ENCODE measurements at regions not wholly inside any gene's neighbourhood (a gene's known extent, or its start where the extent isn't known, plus 50 kb on each side); places are given as distances from the start of the nearest gene placed in this dataset.

DNA sequence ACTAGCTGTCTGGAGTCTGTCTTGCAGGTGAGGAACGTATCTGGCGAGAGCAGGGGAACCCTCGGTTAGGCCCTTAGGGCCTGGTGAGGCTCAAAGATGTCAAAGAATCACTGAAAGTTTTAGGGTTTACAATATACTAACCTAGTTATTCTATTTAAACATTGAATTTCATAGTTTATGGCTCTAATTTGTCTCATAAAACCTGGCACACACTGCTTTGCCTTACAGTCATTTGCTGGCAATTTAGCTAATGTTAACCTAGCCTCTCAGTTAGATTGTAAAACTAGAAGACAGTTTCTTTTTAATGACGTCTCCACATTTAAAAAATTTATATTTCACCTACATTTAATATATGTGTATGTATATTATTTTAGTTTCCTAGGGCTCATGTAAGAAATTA is 89.6 kb upstream of the DOCK10 start:
- no peak for DNase-seq

DNA sequence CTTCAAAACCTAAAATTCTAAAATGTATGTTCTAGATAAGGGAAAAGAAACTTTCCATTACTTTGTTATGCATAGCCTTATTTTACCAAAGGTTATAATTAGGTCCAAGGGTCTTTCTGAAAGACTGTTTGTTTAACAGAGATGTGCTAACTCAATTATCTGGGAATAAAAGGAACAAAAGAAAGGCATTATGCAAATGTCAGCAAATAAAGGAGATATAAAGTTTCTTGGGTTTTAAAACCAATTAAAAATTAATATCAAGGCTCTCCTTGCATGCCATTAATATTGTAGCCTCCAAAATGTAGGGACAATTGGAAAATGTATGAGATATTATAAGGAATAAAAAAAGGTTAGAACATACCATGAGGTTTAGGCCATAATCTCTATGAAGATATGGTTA is 87.8 kb upstream of the DOCK10 start:
- no peak for DNase-seq

DNA sequence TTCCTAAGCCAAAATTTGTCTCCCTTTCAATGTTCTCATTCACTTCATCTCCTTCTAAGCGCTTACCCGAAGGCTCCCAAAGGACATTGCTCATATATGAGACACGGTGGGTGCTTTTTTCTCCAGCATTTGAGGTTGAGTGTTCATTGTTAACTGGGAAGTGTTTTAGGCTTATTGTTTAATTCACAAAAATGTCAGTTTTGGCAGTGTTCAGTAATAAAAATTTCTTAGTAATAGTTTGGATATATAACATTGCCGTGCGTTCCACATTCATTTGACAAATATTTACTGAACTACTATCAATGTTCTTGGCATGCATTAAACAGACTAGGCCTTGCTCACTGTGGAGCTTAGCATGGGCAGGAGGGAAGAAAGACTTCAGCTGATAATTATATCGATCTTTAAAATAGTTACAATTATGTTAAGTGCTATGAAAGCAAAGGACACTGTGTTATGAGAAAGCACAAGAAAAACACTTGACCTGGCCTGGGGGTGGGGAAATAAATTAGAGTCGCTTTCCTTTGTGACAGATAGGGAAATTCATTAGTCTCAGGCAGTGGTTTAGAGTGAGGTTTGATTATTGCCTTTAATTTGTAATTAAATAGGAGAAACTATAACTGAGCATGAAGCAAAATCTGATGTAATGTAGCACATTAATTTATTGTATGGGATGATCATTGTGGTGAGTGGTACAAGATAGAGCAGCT is 82.2 kb upstream of the DOCK10 start:
- no peak for DNase-seq

DNA sequence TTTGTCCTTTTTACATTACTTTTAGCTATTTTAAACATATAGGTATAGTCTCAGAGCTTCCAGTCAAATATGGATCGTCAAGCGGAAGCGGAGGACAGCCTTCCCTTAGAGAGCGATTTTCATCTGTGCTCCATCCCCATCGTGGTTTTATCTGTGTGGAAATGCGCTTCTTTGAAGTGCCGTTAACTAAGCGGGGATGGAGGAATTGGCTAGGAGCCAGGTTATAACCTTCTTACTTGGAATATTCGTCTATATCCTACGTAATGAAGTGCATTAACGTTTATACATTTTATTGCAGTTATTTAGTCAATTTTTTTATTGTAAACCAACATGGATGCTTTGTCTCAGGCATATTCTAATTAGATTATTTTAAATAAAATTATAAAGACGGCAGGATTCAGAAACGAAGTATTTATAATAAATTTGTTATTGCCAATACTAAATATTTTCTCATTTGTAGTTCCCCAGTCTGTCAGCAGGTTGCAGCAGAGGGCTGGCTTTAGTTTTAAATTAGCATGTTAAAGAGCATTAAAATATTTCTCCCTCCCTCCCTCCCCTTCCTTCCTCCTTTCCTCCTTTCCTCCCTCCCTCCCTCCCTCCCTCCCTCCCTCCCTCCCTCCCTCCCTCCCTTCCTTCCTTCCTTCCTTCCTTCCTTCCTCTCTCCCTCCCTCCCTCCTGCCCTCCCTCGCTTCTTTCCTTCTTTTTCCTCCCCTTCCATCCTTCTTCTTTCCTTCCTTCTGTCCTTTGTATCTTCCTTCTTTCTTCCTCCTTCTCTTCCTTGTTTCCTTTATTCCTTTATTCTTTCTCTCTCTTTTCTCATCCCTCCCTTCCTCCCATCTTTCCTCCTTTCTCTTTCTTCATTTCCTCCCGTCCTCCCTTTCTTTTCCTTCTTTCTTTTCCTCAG is 80.6 kb upstream of the DOCK10 start:
- DNase-seq: peak; percentile 0 to 2

DNA sequence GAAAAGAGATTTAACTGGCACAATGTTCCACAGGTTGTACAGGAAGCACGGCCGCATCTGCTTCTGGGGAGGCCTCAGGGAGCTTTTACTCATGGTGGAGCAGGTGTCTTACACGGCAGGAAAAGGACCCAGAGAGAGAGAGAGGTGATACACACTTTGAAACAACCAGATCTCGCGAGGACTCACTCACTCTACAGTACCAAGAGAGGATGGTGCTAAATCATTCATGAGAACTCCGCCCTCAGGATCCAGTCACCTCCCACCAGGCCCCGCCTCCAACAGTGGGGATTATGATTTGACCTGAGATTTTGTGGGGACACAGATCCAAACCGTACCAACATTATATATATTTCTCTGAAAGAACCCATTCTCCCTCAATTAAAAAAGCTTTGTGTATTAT is 79.7 kb upstream of the DOCK10 start:
- DNase-seq: no peak

- no peak for DNase-seq
Observed at GRCh38 chr2:225120186-225120585, 77.9 kb upstream of the DOCK10 start.

- no peak for DNase-seq
Observed at GRCh38 chr2:225117051-225117716, 74.9 kb upstream of the DOCK10 start.

GRCh38 chr2:225114786-225115323 is 72.6 kb upstream of the DOCK10 start:
- no peak for DNase-seq

DNA sequence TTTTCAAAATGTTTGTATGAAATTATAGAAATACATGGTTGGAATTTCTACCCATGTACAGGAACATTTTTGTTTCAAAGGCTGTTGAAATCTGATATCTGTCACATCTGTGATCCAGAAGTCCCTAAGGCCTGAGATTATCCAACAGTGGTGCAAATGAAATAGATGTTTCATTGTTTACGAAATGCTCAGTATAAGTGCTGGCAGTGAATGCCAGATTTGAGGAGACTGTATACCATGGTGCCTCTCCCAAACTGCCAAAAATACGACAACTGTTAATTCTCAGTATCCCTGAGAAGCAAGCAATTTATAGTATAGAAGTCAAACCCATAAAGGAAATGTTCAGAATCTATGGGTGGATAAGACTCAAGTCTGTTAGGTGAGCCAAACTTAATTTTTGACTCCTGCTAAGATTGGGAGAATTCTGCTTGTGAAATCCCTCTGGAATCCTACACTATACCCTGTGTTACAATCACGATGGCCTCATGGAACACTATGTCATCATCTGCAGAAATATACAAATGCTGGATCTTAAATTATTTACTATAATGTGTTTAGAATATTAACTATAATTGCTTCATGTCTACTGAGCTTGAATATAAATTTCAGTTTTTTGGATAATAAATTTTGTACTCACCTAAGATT is 71.2 kb upstream of the DOCK10 start:
- no peak for DNase-seq

GRCh38 chr2:225112362-225113126 is 70.3 kb upstream of the DOCK10 start:
- no peak for DNase-seq

DNA sequence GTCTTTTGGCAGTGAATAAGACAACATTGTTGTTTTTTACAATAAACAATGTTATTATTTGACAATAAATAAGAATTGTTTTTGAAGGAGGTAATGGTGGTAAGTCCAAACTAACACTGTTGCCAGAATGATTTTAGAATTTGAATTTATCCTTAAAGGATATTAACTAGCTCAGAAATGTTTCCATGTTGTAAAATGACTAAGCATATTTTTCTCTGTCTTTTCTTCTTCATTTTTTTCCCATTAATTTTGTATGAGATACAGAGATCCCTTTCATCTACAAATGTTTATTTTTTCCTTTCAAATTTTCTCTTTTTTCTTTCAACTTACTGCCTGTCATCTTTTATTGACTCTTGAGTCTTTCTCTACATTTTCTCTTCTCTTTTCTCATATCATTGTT is 66.5 kb upstream of the DOCK10 start:
- no peak for DNase-seq

DNA sequence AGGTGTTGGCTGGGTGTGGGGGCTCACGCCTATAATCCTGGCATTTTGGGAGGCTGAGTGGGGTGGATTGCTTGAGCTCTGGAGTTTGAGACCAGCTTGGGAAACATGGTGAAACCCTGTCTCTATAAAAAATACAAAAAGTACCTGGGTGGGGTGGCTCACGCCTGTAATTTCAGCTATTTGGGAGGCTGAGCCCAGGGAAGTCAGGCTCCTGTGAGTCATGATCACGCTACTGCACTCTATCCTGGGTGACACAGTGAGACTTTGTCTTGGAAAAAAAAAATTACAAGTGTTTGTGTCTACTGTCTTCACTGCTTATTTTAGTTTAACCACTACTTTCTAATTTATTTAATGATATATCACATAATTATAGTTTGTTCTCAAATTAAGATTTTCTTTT is 62.7 kb upstream of the DOCK10 start:
- DNase-seq: no peak

DNA sequence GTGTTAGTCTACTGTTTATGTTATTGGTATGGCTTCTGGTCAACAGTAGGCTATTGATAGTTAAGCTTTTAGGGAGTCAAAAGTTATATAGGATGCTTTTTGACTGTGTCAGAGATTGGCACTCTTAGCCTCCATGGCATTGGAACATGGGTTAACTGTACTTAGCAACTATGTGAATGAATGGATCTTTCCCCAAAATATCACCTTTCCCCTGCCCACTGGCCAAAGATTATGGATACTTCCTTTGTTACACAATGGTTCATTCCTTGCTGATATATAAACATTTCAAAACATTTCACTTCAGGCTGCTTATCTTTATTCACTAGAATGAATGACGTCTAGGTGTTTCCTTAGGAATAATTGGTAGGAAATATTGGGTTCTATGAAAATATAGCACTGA is 62.1 kb upstream of the DOCK10 start:
- DNase-seq: no peak

- DNase-seq: no peak
Observed at GRCh38 chr2:225103737-225104141, 61.5 kb upstream of the DOCK10 start.

DNA sequence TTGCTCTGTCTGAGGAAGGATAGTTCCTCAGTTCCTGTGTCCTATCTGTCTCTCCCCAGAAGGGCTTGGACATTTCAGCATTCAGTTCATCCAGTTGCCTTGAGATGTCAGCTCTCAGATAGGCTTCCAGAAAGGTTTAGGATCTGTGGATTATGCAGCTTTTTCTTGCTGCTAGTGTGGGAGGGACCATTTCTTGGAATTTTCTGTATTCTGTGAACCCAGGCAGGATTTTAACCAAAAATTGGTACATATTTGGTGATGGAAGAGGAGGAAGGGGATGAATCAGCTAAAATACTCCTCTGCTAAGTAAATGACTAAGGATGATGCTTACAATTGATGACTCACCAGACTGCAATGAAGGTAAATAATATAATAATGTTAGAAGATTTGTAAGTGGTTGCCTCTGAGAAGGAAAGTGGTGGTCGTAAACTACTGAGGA is 58.6 kb upstream of the DOCK10 start:
- DNase-seq: no peak

DNA sequence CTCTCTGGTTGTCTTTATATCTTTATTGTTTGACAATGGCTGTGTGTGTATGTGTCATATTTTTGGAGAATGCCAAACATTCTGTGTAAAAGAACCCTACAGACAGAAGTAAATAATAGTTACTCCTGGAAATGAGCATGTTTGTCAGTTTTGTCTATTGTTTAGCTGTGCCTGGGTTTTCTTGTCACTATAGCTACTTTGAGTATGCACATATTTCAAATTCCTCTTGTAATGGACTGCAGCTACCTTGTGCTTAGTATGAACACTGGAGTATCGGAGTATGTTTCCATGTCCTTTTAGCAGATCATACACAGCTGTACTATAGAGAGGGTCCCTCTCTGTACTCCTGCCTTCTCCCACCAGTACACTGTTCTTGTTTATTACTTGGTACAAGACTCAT is 58.0 kb upstream of the DOCK10 start:
- no peak for DNase-seq

- no peak for DNase-seq
Observed at GRCh38 chr2:225097035-225097434, 54.8 kb upstream of the DOCK10 start.

Measured in NCI-H526 (cell line).